Superior temporal gyrus (tissue), 1 donor: ENCODE measurements at regions not wholly inside any gene's neighbourhood (a gene's known extent, or its start where the extent isn't known, plus 50 kb on each side); places are given as distances from the start of the nearest gene placed in this dataset.

Source experiments
- DNase-seq: peaks from one replicate; pipeline ENCODE4 v3.0.0-alpha.2; 2016; ENCODE audit errors: extremely low spot score

DNA sequence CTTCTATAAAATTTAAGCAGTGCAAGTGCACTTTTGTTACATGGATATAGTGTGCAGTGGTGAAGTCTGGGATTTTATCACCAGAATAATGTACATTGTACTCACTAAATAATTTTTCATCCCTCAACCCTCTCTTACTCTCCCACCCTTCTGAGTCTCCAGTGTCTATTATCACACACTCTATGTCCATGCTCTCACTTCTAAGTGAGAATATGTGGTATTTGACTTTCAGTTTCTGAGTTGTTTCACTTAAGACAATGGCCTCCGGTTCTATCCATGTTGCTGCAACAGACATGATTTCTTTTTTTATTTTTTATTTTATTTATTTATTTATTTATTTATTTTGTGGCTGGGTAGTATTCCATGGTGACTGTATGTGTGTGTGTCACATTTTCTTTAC, 855.9 kb upstream of the PHF14 start:
- no peak for DNase-seq

DNA sequence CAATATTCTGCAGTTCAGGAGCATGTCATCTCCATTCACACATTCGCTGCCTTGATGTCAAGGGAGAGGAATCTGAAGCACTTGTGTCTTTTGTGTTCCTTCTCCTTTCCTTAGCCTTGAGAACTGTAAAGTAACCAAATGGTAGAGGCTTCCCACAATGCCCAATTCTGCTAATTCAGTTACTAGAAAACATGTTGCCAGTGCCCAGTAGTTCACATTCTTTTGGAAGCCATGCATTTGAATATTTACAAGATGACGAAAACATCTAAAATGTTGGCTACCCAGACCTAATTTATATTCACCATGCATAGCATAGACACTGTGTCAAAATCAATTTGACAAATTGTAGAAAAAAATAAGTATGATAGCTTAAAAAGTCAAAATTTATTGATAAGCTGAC, 852.7 kb upstream of the PHF14 start:
- peak; percentile 48 for DNase-seq

DNA sequence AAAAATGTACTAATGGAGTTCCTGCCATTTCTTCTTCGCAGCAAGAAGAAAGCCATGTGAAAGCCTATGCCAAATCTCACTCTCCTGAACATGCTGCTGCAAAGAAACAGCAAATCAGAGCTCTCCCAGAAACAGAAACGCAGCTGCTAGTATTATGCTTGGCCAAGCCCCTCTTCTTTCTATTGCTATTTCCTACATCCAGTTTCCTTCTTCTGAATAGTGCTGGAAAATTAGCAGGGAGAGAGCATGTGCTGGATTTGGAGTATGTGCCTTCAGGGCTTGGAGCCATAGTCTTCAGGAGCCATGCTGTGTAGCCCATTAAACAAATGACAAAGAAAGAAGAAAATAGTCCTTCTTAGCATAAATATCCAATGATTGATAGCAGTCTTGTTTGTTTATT, 852.0 kb upstream of the PHF14 start:
- DNase-seq, result peak; percentile 80

DNA sequence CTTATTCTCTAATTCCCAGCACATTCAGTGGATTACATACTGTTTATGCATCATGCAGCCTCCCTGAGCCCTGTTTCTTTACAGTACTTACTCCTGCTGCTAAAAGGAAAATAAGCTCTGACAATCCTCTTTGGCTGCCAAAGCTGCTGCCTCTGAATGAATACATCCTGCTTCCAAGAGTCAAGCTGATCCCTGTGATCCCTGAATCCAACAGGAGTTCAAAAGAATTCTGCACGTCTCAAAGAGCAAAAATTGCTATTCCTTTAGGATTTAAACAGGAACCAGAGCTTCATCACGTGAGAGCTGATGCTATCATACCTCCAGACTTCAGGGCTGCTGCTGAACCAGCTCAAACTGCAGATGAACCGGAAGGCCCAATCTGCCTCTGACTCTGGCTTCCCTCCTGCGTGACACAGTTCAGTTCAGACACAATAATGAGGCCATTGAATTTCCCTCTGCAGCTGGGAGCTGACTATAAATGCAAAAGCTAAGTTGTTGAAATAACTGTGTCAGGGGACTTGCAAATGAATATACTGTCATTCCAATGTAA, 851.0 kb upstream of the PHF14 start:
- peak; percentile 93 for DNase-seq

DNA sequence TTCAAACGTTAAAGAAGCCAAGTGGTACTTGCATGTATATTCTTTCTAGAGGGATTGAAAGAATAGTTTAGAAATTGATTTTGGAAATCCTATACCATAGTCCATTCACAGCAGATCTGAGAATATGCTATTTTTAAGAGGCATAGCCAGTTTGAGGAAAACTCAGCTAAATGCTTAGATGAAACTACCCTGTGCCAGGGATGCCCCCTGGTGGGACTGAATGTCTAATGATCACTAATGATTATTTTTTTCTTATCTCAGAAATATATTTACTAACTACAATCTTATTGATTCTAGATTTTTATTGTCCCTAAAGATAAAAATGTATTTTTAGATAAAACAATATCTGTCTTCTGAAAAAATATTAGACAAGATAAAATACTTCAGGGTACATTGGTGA, 844.9 kb upstream of the PHF14 start:
- peak; percentile 85 for DNase-seq

DNA sequence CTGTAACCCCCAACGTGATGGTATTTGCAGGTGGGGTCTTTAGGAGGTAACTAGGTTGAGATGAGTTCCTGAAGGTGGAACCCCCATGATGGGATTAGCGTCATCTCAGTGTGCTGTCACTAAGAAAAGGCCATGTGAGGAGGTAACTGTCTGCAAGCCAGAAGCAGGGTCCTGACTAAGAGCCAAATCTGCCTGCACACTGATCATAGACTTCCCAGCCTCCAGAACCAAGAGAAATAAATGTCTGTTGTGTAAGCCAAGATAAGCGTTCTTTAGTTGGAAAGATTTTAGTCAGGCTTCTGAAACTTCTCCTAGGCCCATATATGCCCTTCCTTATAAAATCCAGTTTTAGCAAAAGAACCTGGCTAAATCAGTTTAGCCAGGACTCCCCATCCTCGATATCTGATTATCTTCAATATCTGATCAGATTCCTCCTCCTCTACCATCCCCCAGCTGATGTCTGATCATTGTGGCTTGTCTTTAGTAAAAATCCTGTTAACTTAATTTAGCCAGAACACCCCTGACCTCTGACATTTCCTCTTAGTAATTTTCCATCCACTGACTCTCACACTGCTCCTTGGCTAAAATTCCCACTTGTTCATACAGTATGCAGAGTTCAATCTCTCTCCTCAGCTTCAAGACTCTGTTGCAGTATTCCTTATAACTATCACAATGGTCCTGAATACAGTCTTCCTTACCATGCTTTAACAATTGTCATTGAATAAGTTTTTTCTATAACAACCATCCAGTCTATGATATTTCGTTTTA, 835.4 kb upstream of the PHF14 start:
- no peak for DNase-seq

DNA sequence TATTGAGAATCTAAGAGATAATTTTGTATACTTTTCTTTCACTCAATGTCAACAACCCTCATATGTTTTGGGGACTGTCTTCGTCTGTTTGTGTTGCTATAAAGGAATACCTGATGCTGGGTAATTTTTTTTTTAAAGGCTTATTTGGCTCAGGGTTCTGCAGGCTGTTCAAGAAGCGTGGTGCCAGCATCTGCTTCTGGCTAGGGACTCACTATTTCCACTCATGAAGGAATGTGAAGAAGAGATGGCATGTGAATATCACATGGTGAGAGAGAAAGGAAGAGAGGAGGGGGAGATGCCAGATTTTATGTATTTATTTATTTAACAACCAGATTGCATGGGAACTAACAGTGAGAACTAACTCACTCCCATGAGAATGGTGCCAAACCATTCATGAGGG, 827.4 kb upstream of the PHF14 start:
- no peak for DNase-seq

DNA sequence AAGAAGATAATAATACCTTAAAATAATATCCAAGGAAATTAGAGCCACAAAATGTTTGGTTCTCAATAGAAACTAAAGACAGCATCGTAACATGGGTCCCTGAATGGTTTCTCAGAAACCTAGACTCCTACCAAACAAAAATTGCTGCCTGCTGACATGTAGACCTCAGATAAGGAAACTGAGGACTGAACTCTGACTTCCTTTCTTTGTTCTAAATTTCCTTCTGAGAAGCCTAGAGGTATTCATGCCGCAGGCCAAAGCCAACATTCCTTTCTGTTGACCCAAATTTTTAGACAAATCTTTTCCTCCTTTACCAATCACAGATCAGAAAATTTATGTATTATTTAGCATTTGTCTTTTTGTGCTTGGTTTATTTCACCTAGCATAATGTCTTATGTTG, 816.7 kb upstream of the PHF14 start:
- DNase-seq, result no peak

DNA sequence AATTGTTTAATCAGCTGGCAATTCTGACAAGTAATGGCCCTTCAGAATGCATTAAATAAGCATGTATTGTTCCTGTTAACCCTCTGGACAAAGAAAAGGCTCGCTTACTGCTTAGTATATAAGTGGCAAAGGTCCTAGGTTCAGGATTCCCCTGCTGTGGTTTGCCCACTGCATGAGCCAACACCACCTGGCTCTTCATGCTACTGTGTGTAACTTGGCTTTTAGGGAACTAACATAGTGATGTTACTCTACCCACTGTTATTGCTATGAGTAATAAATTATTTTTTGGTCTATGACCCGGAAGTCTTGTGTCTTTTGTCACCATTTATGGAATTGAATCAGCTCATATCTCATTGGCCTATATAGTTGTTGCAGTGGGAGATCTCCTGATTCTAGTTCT, 791.7 kb upstream of the PHF14 start:
- DNase-seq, result no peak

DNA sequence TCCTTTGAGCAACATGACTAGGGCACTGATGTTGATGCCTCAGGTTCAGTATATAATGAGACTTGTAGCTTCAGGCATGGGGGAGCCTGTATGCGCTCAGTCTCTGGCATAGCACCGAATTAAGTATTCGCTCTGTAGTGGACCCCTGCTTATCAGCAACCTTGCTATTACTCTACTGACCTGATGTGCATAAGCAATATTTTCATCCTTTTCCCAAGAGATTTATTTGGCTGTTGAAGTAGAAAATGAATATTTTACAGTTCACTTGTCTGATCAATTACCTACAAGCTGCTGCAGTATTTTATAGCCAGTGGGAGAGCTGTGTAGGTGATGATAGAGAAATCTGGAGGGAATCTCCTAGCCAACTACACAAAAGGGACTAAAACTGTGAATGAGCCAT, 781.6 kb upstream of the PHF14 start:
- DNase-seq, result no peak

DNA sequence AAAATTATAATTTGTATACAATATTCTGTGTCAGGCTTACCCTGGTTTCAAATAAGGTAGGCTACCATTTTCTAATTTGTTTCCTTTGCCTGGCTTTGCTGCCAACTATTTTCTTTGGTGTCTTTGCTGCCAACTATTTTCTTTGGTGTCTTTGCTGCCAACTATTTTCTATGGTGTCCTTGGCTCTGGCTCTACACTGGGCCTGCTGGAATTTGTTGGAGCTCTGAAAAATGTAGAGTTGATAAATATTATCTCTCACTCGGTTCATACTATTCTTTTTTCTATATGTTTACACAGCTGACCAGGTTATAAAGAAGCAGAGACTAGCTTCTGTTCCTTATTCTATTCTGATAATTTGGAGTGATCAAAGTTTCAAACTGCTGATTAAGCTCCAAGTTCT, 768.0 kb upstream of the PHF14 start:
- no peak for DNase-seq

DNA sequence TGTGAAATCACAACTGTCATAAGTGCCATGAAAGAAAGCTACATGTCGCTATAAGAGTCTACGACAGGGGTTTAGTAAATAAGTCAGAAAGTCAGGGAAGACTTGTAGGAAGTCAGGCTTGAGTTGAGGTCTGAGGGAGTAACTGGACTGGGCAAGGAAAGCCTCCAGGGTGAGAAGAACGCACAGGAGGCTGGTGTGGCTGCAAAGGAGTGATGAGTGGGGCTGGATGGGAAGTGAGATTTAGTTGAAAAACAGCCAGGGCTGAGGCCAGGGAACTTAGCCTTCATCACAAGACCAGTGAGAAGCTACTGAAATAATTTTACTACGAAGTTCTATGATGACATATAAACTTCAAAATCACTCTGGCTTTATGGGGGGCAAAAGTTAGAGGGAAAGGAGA, 763.7 kb upstream of the PHF14 start:
- DNase-seq, result no peak

DNA sequence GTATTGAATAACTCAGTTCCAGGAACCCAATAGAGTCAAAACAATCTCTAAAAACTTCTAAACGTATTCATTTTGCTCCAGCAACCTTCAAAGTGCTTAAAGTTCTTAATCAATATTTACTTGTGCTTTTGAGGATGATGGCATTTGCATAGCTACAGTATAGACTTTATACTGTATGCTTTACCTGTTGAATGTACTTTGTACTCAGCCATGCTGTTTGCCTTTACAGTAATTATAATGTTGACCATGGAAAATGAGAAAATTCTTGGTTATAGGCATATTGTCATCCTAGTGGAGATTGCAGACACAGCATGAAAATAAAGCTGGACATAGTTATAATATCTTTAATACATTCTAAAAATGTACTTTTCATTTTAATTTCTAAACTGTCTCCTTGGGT, 762.7 kb upstream of the PHF14 start:
- no peak for DNase-seq

DNA sequence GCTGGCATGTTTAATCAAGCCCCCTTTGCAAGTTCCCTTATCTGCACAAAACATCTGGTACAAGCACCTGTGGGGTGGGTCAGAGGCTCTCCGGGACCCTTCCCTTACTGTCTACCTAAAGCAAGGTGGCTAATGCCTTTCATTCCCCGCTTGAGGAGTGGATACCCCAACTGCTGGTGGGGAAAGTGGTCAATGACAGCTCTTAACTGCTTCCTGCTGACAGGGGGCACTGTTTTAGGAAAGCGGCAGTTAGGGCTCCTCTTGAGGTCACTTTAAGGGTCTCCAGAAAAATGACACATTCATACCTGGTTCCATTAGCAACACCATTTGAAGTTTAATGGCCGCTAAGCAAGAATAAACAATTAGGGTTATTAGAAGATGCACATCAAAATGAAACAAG, 761.8 kb upstream of the PHF14 start:
- no peak for DNase-seq

DNA sequence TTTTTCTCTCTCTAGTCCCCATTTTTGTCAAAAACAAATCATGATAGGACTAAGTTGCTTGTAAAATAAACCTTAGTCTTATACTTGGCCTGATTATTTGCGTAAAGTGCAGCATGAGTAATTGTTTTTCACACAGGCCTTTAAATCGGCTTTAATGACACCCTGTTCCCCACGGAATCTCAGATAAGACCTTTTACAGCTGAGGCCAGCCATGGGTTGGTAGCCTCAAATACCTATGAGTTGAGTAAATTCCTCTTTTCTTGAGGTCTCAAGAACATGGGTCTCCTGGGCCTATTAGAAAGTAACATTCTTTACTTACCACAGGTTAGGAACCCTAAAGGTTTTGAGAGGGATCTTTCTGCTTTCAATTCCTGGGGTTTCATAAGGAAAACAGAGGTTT, 761.0 kb upstream of the PHF14 start:
- DNase-seq, result no peak

DNA sequence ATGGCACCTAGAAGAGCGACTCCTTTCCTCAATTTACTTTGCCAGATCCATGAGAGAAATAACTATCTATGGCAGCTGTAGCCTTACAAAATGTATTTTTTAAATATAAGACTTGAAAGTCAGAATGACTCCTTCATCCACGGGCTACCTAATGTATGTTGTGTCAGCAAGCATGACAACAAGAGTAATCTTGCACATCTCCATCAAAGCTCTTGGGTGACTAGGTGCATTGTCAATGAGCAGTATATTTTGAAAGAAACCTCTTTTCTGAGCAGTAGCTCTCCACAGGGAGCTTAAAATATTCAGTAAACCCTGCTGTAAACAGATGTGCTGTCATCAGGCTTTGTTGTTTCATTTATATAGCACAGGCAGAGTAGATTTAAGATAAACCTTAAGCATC, 757.2 kb upstream of the PHF14 start:
- no peak for DNase-seq

DNA sequence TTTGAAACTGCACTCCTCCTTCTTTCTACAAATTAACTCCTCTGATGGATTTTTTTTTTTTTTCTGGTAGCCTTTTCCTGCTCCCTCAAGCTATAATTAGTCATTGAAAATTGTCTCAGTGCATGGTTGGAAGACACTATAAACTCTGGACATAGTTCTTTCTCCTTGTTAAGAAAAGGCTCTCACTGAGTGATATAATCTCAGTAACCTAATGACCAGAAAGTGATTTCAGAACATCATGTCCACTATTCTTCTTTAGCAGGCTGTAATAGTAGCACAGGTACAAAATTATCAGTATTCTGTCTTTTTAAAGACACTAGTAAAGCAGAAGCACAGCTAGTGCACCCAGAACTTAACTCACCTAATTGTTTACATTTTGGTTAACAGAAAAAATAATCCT, 752.6 kb upstream of the PHF14 start:
- DNase-seq, result no peak

DNA sequence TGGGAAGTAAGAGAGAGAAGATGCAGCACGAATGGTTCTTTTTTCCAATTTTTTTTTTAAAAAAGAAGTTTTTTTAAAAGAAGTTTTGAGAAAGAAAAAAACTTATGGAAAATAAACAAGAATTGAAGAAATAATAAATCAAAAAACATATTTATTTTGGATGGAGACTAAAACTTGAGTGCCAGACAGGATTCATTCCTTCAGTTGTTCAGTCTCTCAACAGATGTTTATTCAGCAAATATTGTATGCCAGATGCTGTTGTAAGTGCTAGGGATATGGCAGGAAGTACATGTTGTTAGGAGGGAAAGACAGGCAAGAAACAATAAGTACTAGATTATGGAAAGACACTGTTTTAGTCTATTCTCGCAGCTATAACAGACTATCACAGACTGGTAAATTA, 750.7 kb upstream of the PHF14 start:
- DNase-seq, result no peak

DNA sequence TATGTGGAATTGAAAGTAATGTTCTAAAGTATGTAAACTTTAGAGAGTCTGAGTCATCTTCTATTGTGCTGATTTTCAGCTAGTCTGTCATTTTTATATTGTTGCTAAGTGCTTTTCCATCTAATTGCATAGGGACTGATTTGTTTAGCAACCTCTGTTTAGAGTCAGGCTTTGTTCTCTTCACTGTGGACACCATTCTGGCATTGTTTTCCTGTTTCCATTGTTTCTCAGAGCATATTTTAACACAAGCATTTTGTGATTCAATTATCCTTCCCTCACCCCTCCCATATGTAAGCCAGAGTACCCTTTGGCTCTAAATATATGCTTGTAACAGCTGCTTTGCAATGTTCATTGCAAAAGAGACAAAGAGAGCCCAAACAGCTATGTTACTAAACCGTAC, 748.4 kb upstream of the PHF14 start:
- DNase-seq, result no peak

DNA sequence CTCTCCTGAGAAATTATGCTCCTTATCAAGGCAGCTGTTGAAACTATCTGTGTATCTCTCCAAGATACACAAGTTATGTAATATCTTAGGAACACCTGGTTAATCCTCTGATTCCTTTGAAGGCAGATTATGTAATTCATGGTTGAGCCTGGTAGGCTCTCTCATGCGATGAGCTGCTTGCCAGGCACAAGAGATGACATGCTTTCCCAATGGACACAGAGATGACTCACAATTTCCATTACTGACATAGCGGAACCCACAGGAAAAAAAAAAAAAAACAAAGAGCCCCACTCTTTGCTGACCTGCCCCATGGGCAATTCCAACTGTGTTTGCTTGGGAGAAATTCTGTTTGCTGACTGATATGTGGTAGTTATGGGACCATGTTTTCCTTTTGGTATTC, 736.4 kb upstream of the PHF14 start:
- no peak for DNase-seq

DNA sequence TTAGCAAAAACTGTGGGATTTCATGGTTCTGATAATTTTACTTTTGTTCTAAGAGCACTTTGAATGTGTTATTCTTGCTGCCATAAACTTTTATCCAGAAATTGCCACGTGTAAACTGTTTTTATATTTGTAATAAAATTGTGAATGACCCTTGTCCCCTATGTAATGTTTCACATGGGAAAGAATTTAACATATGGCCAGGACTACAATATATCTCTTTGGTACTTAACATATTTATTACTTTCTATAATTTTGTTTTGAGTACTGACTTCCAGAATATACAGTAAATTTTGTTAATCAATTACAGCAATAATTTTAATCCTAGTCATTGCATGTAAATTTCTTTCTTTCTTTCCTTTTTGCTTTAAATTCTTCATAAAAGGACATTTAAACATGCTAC, 735.0 kb upstream of the PHF14 start:
- no peak for DNase-seq

DNA sequence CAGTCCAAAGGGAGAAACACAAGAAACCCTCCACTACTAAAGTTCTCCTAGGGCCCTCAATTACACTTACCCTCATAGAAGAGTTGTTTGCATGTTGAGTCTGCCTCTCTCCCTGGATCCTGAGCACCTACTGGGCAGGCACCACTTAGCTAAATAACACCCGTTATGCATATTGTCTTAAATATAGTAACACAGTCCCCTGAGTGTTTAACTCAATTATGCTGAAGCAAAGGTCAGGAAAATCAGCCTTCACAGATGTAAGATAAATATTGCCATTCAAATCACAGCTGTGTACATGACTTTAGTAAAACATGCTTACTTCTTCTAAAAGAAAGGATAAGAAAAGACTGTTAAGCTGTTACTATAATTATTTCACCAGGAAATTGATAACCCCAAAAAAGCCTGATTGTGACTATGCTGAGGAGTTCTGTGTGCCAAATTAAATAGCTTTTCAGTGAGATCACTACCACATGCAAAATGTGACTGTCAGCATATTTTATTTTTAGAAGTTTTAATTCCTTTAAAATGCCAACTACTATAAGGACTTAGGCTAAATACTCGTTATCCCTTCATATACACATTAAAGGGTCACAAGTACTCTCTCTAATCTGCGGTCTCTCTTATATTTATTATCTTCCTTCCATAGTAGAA, 733.9 kb upstream of the PHF14 start:
- no peak for DNase-seq

DNA sequence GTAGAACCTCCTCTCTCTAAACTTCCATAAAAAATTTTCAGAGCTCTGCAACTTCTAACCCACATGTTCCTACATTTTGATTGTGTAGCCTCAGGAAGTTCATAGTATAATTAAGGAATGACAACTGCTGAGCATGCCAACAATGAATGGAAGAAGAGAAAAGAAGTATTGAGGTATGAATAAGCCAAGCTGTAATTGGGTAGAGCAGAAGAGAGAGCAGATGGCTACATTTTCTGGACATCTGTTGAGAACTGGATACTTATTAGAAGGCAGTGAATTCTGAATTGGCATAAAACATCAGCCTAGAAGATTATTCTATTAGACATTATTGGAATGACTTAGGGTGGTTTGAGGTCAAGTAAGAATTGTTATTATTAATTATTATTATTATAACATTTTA, 728.3 kb upstream of the PHF14 start:
- DNase-seq, result no peak

DNA sequence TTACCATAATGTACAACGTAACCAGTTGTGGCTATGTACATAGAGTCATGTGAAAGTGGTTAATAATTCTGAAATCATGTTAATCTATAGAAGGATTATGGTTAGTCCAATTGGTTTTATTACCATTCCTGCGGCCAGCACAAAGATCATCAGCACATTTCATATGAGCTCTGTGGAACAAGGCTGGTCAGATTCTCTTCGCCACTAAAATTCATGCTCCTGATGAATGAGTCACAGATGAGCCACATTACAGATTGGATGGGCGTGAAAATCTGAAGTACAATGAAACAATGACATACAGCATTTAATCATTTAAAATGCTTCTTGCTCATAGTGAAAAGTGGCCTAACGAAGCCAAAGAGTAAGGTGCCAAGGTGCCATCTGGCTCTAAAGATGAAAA, 716.2 kb upstream of the PHF14 start:
- DNase-seq, result no peak
